ENCODE measurements at regions not wholly inside any gene's neighbourhood (a gene's known extent, or its start where the extent isn't known, plus 50 kb on each side); places are given as distances from the start of the nearest gene placed in this dataset.

GRCh38 chr6:137798261-137798660, 68.8 kb upstream of the TNFAIP3 start:
- H3K36me3 ChIP-seq (ENCODE audit: control insufficient read depth in 4 of 4, insufficient read depth in 3 of 4, low read depth in 1 of 4, low read length in 3 of 4): no peaks in the 10 kb centered on the region
- TF ChIP-seq FOXA1 (IDR thresholded peaks at IDR 0.05) (no peak), YY1 (IDR thresholded peaks at IDR 0.05) (no peak)
- no peaks in the 10 kb centered on the region for H3K9me3 ChIP-seq (ENCODE audit: control insufficient read depth in 4 of 4, low read length in 3 of 4)
- H3K27ac ChIP-seq (ENCODE audit: low read depth in 1 of 2, low read length in 2 of 2): no peak overlapping the region
- no peak overlapping the region for H3K4me3 ChIP-seq (ENCODE audit: low read depth in 1 of 3, low read length in 3 of 3)
- H3K9ac ChIP-seq (ENCODE audit: low read depth in 1 of 2, low read length in 2 of 2): no peak overlapping the region
- H3K27me3 ChIP-seq (ENCODE audit: control insufficient read depth in 4 of 4, insufficient read depth in 4 of 4, low read length in 3 of 4): no peaks in the 10 kb centered on the region
- WGBS: 80% methylated on average over 3 of the region's 3 CpGs
- DNase-seq (ENCODE audit: low spot score): no peak
- no peaks in the 10 kb centered on the region for H3K4me1 ChIP-seq (ENCODE audit: control insufficient read depth in 4 of 4, insufficient read depth in 4 of 4, low read length in 3 of 4)

- WGBS: 91% methylated on average over 3 of the region's 3 CpGs
- no peaks in the 10 kb centered on the region for H3K4me1 ChIP-seq (ENCODE audit: control insufficient read depth in 4 of 4, insufficient read depth in 4 of 4, low read length in 3 of 4)
Measured at GRCh38 chr6:137798846-137799245, 68.2 kb upstream of the TNFAIP3 start.

GRCh38 chr6:137799950-137800568, 67.0 kb upstream of the TNFAIP3 start:
- WGBS: 94% methylated on average over 3 of the region's 3 CpGs
- H3K4me1 ChIP-seq (ENCODE audit: control insufficient read depth in 4 of 4, insufficient read depth in 4 of 4, low read length in 3 of 4): no peaks in the 10 kb centered on the region
- no peaks in the 10 kb centered on the region for H3K9me3 ChIP-seq (ENCODE audit: control insufficient read depth in 4 of 4, low read length in 3 of 4)
- TF ChIP-seq CTCF (IDR thresholded peaks at IDR 0.05; ENCODE audit: low read depth, low read length, missing input control) (peak; percentile 50), GABPA (IDR thresholded peaks at IDR 0.05 in 1 of 2, conservative IDR thresholded peaks at IDR 0.05 in 1 of 2) (no peak), RAD21 (IDR thresholded peaks at IDR 0.05) (peak; percentile 79 to 87), SP1 (IDR thresholded peaks at IDR 0.05) (no peak), FOXA2 (IDR thresholded peaks at IDR 0.05) (no peak), MAX (IDR thresholded peaks at IDR 0.05) (no peak), JUND (IDR thresholded peaks at IDR 0.05) (no peak), EGR1 (IDR thresholded peaks at IDR 0.05; ENCODE audit: low read depth in 2 of 2) (no peak)
- no peak overlapping the region for H3K4me3 ChIP-seq (ENCODE audit: low read depth in 1 of 3, low read length in 3 of 3)
- H3K27ac ChIP-seq (ENCODE audit: low read depth in 1 of 2, low read length in 2 of 2): no peak overlapping the region
- no peak for DNase-seq (ENCODE audit: low spot score)
- no peaks in the 10 kb centered on the region for H3K27me3 ChIP-seq (ENCODE audit: control insufficient read depth in 4 of 4, insufficient read depth in 4 of 4, low read length in 3 of 4)
- H3K36me3 ChIP-seq (ENCODE audit: control insufficient read depth in 4 of 4, insufficient read depth in 3 of 4, low read depth in 1 of 4, low read length in 3 of 4): no peaks in the 10 kb centered on the region
- no peak overlapping the region for H3K9ac ChIP-seq (ENCODE audit: low read depth in 1 of 2, low read length in 2 of 2)

More at GRCh38 chr6:137798846-137799245, 68.2 kb upstream of the TNFAIP3 start:
- Histone ChIP-seq H3K9ac (ENCODE audit: low read depth in 1 of 2, low read length in 2 of 2) (no peak overlapping the region), H3K36me3 (ENCODE audit: control insufficient read depth in 4 of 4, insufficient read depth in 3 of 4, low read depth in 1 of 4, low read length in 3 of 4) (no peaks in the 10 kb centered on the region), H3K4me3 (ENCODE audit: low read depth in 1 of 3, low read length in 3 of 3) (no peak overlapping the region), H3K27ac (ENCODE audit: low read depth in 1 of 2, low read length in 2 of 2) (no peak overlapping the region), H3K9me3 (ENCODE audit: control insufficient read depth in 4 of 4, low read length in 3 of 4) (no peaks in the 10 kb centered on the region), H3K27me3 (ENCODE audit: control insufficient read depth in 4 of 4, insufficient read depth in 4 of 4, low read length in 3 of 4) (no peaks in the 10 kb centered on the region)
- no peak for DNase-seq (ENCODE audit: low spot score)
- TF ChIP-seq YY1 (IDR thresholded peaks at IDR 0.05) (no peak), NR2F2 (IDR thresholded peaks at IDR 0.05) (no peak), CTCF (IDR thresholded peaks at IDR 0.05; ENCODE audit: low read depth, low read length, missing input control) (no peak), TAF1 (conservative IDR thresholded peaks at IDR 0.05) (no peak), FOXA1 (IDR thresholded peaks at IDR 0.05) (no peak), ATF3 (IDR thresholded peaks at IDR 0.05) (no peak), JUND (IDR thresholded peaks at IDR 0.05) (no peak), RAD21 (IDR thresholded peaks at IDR 0.05) (no peak), RXRA (IDR thresholded peaks at IDR 0.05) (no peak), HNF4G (IDR thresholded peaks at IDR 0.05) (no peak), SP1 (IDR thresholded peaks at IDR 0.05) (no peak), GABPA (IDR thresholded peaks at IDR 0.05 in 1 of 2, conservative IDR thresholded peaks at IDR 0.05 in 1 of 2) (no peak)
